K562 (cell line): ENCODE measurements at regions not wholly inside any gene's neighbourhood (a gene's known extent, or its start where the extent isn't known, plus 50 kb on each side); places are given as distances from the start of the nearest gene placed in this dataset.

Experiments used
- ATAC-seq: fragments of 200-7000 bp; cut with Tn5 transposase; 3 replicates; pipeline ENCODE4 v1.9.1; 2020; ENCODE audit warnings: moderate library complexity
- BruUV-seq: library from RNA; stranded (reverse); fragments of 400-500 nt; replicated peaks from 2 replicates; lab custom pipeline; 2021; lab: Mats Ljungman, UMichigan
- CTCF ChIA-PET: fragments of 300-600 bp; formaldehyde crosslinking; extraction: SDS; loops from one replicate; lab custom pipeline; 2021; ENCODE audit warnings: low intra/inter-chr PET ratio; lab: Yijun Ruan, JAX
- POLR2A ChIA-PET: fragments of 300-600, 350-650 bp; sonication (Branson Sonifier 250); formaldehyde crosslinking; extraction: SDS; loops from one replicate; lab custom pipeline; 2021; ENCODE audit warnings: antibody characterized with exemption, inconsistent platforms; lab: Yijun Ruan, JAX
- DNase-seq, 4 experiments: peaks; one replicate each; pipeline versions ENCODE4 v3.0.0 to v3.0.0-alpha.2; 2011 to 2018; ENCODE audit warnings: low spot score in 3 of 4, mixed read lengths in 3 of 4; ENCODE audit errors: extremely low read depth in 1 of 4
- FAIRE-seq: peaks from 2 replicates; lab custom pipeline; 2011; peaks lifted over from hg19 to GRCh38; lab: Jason Lieb, UNC
- H2AFZ ChIP-seq: 2 replicates; pipeline ENCODE4 v1.6.0; 2011; ENCODE audit warnings: low read depth, low read length, control low read depth, inconsistent platforms
- H3K27ac ChIP-seq: fragments of 200-600 bp; 3 replicates; pipeline ENCODE4 v1.8.0; 2011; ENCODE audit warnings: low read depth, mild to moderate bottlenecking, control low read depth, inconsistent platforms, low read length, moderate library complexity, mixed read lengths; ENCODE audit errors: extremely low read depth
- H3K27me3 ChIP-seq, 2 experiments: fragments of 300-600 bp in 1 of 2; 2 replicates in 1 of 2; 3 replicates in 1 of 2; pipeline versions ENCODE4 v1.6.0 to v1.8.0; 2011; ENCODE audit warnings: inconsistent platforms in 2 of 2, low read length in 2 of 2, mild to moderate bottlenecking in 1 of 2, mixed read lengths in 1 of 2, moderate library complexity in 1 of 2; ENCODE audit not compliant: control insufficient read depth in 2 of 2, insufficient read depth in 2 of 2
- H3K36me3 ChIP-seq: fragments of 300-600 bp; 3 replicates; pipeline ENCODE4 v1.8.0; 2011; ENCODE audit warnings: mild to moderate bottlenecking, low read length, inconsistent platforms; ENCODE audit not compliant: control insufficient read depth, insufficient read depth
- H3K4me1 ChIP-seq, 2 experiments: fragments of 200-600 bp in 1 of 2; replicated peaks in 1 of 2; 2 replicates in 1 of 2; 3 replicates in 1 of 2; pipeline versions ENCODE4 v1.5.1 to v1.8.0; 2011; ENCODE audit warnings: inconsistent platforms in 2 of 2, low read length in 2 of 2, mild to moderate bottlenecking in 1 of 2, mixed read lengths in 1 of 2, moderate library complexity in 1 of 2; ENCODE audit not compliant: control insufficient read depth in 2 of 2, insufficient read depth in 2 of 2
- H3K4me2 ChIP-seq: 2 replicates; pipeline ENCODE4 v1.6.1; 2011; ENCODE audit warnings: low read length, control low read depth, inconsistent platforms, mixed read lengths; ENCODE audit not compliant: insufficient read depth
- H3K4me3 ChIP-seq: fragments of 200-600 bp; sonication (generic), shearing (Covaris generic); 2 replicates; pipeline ENCODE4 v1.5.1; 2016; ENCODE audit warnings: control low read depth, inconsistent platforms
- H3K79me2 ChIP-seq: fragments of 200-600 bp; 3 replicates; pipeline ENCODE4 v1.8.0; 2011; ENCODE audit warnings: low read length, inconsistent platforms; ENCODE audit not compliant: control insufficient read depth, insufficient read depth
- H3K9ac ChIP-seq, 2 experiments: 2 replicates each; pipeline versions ENCODE4 v1.6.0 to v1.6.1; 2011; ENCODE audit warnings: low read depth in 2 of 2, low read length in 2 of 2, control low read depth in 1 of 2, inconsistent platforms in 1 of 2, mild to moderate bottlenecking in 1 of 2, mixed read lengths in 1 of 2; ENCODE audit not compliant: insufficient read depth in 1 of 2
- H3K9me1 ChIP-seq: one replicate; pipeline ENCODE4 v1.6.0; 2011; ENCODE audit warnings: inconsistent platforms, mild to moderate bottlenecking, low read length, moderate library complexity; ENCODE audit not compliant: control insufficient read depth, insufficient read depth
- H3K9me3 ChIP-seq: replicated peaks from 2 replicates; pipeline ENCODE4 v1.5.1; 2011; ENCODE audit warnings: low read depth, low read length, inconsistent platforms; ENCODE audit not compliant: control insufficient read depth, insufficient read depth
- H4K20me1 ChIP-seq: replicated peaks from 2 replicates; pipeline ENCODE4 v1.6.1; 2011; ENCODE audit warnings: low read length, inconsistent platforms, mixed read lengths; ENCODE audit not compliant: control insufficient read depth, insufficient read depth
- DDX20 ChIP-seq: fragments of 450-650 bp; IDR thresholded peaks from 2 replicates; pipeline ENCODE4 v1.6.1; 2016; ENCODE audit warnings: missing genetic modification characterization, low read depth, mild to moderate bottlenecking, missing compliant biosample characterization, moderate library complexity
- FOXK2 ChIP-seq, 2 experiments: fragments of 450-650 bp; IDR thresholded peaks in 1 of 2; conservative IDR thresholded peaks in 1 of 2; 2 replicates each; pipeline ENCODE4 v1.6.1; 2016; ENCODE audit warnings: low read depth in 2 of 2, mild to moderate bottlenecking in 1 of 2
- NR3C1 ChIP-seq: sonication (generic); formaldehyde crosslinking; IDR thresholded peaks from 2 replicates; pipeline ENCODE4 v1.8.1; 2022; ENCODE audit warnings: missing genetic modification reagents
- PTRF ChIP-seq: fragments of 450-650 bp; IDR thresholded peaks from 2 replicates; pipeline ENCODE4 v1.6.1; 2016; ENCODE audit warnings: mild to moderate bottlenecking, missing genetic modification characterization, missing compliant biosample characterization
- RBM25 ChIP-seq: fragments of 200-400 bp; formaldehyde crosslinking; IDR thresholded peaks from 2 replicates; pipeline ENCODE4 v1.6.1; 2018; ENCODE audit warnings: low read length, low read depth, moderate library complexity; ENCODE audit not compliant: severe bottlenecking
- WGBS: fragments of 100-300 bp; shearing (Covaris generic); methylation state at CpG from one replicate; pipeline ENCODE4 v1.1.6; 2016; ENCODE audit warnings: low coverage, mixed read lengths; ENCODE audit not compliant: insufficient coverage; ENCODE audit errors: missing lambda C conversion rate; 5-methylcytosine and 5-hydroxymethylcytosine counted together
- in situ Hi-C: fragments of 300-500 bp; cut with MboI; formaldehyde crosslinking; loops from 4 replicates; pipeline ENCODE4 v1.15.0; 2018; ENCODE audit warnings: inconsistent platforms, mixed read lengths
- intact Hi-C: fragments of 100-400 bp; cut with micrococcal nuclease; formaldehyde crosslinking; loops from 2 replicates; pipeline ENCODE4 v1.14.2; 2022
- TF ChIP-seq, protein P1 (sequence below): fragments of 250-450 bp; sonication (Bioruptor Pico); IDR thresholded peaks from 2 replicates; pipeline ENCODE4 v1.5.1; 2021; ENCODE audit warnings: mild to moderate bottlenecking

GRCh38 chr16:51761001-51761400 lies 609.9 kb upstream of the SALL1 start:
- Histone ChIP-seq H3K4me3 (no peak overlapping the region), H3K9me3 (no peaks in the 10 kb centered on the region), H3K36me3 (no peaks in the 10 kb centered on the region), H3K4me2 (no peak overlapping the region), H3K9me1 (no peaks in the 10 kb centered on the region), H3K79me2 (no peaks in the 10 kb centered on the region), H2AFZ (no peak overlapping the region), H3K27me3 (no peaks in the 10 kb centered on the region), H3K27ac (no peak overlapping the region), H3K4me1 (no peaks in the 10 kb centered on the region), H3K9ac (no peak overlapping the region), H4K20me1 (no peaks in the 10 kb centered on the region)
- no TSS peak for BruUV-seq
- in situ Hi-C loops, result no loop called here
- POLR2A ChIA-PET, result no interaction called here
- 0% methylated on average over 9 of the region's 9 CpGs for WGBS
- DNase-seq, result no peak
- ATAC-seq, result no peak
- TF ChIP-seq FOXK2 (conservative IDR thresholded peaks at IDR 0.05 in 1 of 2, IDR thresholded peaks at IDR 0.05 in 1 of 2; ENCODE audit: low read depth in 2 of 2) (no peak), RBM25 (no peak)
- TF ChIP-seq, protein P1, sequence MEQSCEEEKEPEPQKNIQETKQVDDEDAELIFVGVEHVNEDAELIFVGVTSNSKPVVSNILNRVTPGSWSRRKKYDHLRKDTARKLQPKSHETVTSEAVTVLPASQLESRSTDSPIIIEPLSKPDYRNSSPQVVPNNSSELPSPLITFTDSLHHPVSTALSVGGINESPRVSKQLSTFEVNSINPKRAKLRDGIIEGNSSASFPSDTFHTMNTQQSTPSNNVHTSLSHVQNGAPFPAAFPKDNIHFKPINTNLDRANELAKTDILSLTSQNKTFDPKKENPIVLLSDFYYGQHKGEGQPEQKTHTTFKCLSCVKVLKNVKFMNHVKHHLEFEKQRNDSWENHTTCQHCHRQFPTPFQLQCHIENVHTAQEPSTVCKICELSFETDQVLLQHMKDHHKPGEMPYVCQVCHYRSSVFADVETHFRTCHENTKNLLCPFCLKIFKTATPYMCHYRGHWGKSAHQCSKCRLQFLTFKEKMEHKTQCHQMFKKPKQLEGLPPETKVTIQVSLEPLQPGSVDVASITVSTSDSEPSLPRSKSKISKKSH (CRISPR knock-in tag), result no peak
- CTCF ChIA-PET, result no interaction called here
- intact Hi-C loops, result loop anchor here (10.0 kb wide), 1 partner anchor 1264 kb away; no protein-coding TSS in a partner anchor
- FAIRE-seq, result no peak

- H3K4me3 ChIP-seq, result no peak overlapping the region
- no peaks in the 10 kb centered on the region for H4K20me1 ChIP-seq
- intact Hi-C loops (loop anchor here (10.0 kb wide), 1 partner anchor 1265 kb away; no protein-coding TSS in a partner anchor), in situ Hi-C loops (no loop called here)
- FAIRE-seq (no peak), DNase-seq (no peak), ATAC-seq (no peak)
- H3K27ac ChIP-seq, result no peak overlapping the region
- H3K27me3 ChIP-seq, result no peaks in the 10 kb centered on the region
- H3K79me2 ChIP-seq, result no peaks in the 10 kb centered on the region
- no peak overlapping the region for H3K9ac ChIP-seq
- WGBS, result 0% methylated on average over 5 of the region's 5 CpGs
- H3K9me3 ChIP-seq, result no peaks in the 10 kb centered on the region
- H3K9me1 ChIP-seq, result no peaks in the 10 kb centered on the region
- no peaks in the 10 kb centered on the region for H3K36me3 ChIP-seq
- ChIA-PET CTCF (no interaction called here), POLR2A (no interaction called here)
- H3K4me2 ChIP-seq, result no peak overlapping the region
- BruUV-seq, result no TSS peak
- H2AFZ ChIP-seq, result no peak overlapping the region
- no peaks in the 10 kb centered on the region for H3K4me1 ChIP-seq
- no peak for TF ChIP-seq NR3C1 (CRISPR knock-in tag)
- TF ChIP-seq PTRF (tag), result no peak
- no peak for TF ChIP-seq DDX20 (tag)
Measured at GRCh38 chr16:51759999-51760398, 608.9 kb upstream of the SALL1 start.
